H1 (cell line): ENCODE measurements at regions not wholly inside any gene's neighbourhood (a gene's known extent, or its start where the extent isn't known, plus 50 kb on each side); places are given as distances from the start of the nearest gene placed in this dataset.

Source experiments
- CTCF ChIA-PET: fragments of 300-600 bp; sonication (Branson Sonifier 250); formaldehyde crosslinking; loops from one replicate; lab custom pipeline; 2021; ENCODE audit not compliant: partially characterized antibody; lab: Charles Lee
- POLR2A ChIA-PET: fragments of 300-600 bp; sonication (Branson Sonifier 250); formaldehyde crosslinking; loops from one replicate; lab custom pipeline; 2021; ENCODE audit warnings: inconsistent platforms; ENCODE audit not compliant: partially characterized antibody; lab: Charles Lee
- DNase-seq, 2 experiments: peaks; one replicate each; pipeline versions ENCODE4 v3.0.0 to v3.0.0-alpha.2; 2010 to 2022; ENCODE audit warnings: low spot score in 2 of 2, low read depth in 1 of 2, mixed read lengths in 1 of 2
- FAIRE-seq: peaks from 2 replicates; lab custom pipeline; 2011; peaks lifted over from hg19 to GRCh38; lab: Jason Lieb, UNC
- H2AFZ ChIP-seq: 2 replicates; pipeline ENCODE4 v1.8.1; 2012; ENCODE audit warnings: low read length, inconsistent platforms
- H2AK5ac ChIP-seq: 2 replicates; pipeline ENCODE4 v1.6.1; 2013; ENCODE audit warnings: low read depth, low read length
- H2BK120ac ChIP-seq: replicated peaks from 2 replicates; pipeline ENCODE3; 2013; ENCODE audit warnings: low read depth, low read length, inconsistent platforms
- H2BK12ac ChIP-seq: 2 replicates; pipeline ENCODE4 v1.6.1; 2013; ENCODE audit warnings: low read depth, low read length
- H2BK15ac ChIP-seq: 2 replicates; pipeline ENCODE4 v1.6.1; 2013; ENCODE audit warnings: low read length
- H2BK20ac ChIP-seq: 2 replicates; pipeline ENCODE4 v1.6.1; 2013; ENCODE audit warnings: low read length
- H2BK5ac ChIP-seq: 2 replicates; pipeline ENCODE4 v1.6.1; 2013; ENCODE audit warnings: low read depth, low read length
- H3K14ac ChIP-seq: 2 replicates; pipeline ENCODE4 v1.6.1; 2013; ENCODE audit warnings: inconsistent platforms; ENCODE audit not compliant: insufficient read length
- H3K18ac ChIP-seq: 2 replicates; pipeline ENCODE4 v1.6.1; 2013; ENCODE audit warnings: low read length; ENCODE audit errors: extremely low read depth
- H3K23ac ChIP-seq: 2 replicates; pipeline ENCODE4 v1.6.1; 2013; ENCODE audit warnings: inconsistent platforms; ENCODE audit not compliant: insufficient read length
- H3K23me2 ChIP-seq: 2 replicates; pipeline ENCODE4 v1.6.1; 2013; ENCODE audit warnings: low read depth, low read length
- H3K27ac ChIP-seq: 2 replicates; pipeline ENCODE4 v1.6.1; 2011; ENCODE audit warnings: low read depth, low read length, inconsistent platforms
- H3K27me3 ChIP-seq, 4 experiments: replicated peaks in 1 of 4; 1 replicate in 1 of 4; 2 replicates in 3 of 4; pipeline versions ENCODE4 v1.6.1 to v1.8.1; 2011 to 2013; ENCODE audit warnings: low read length in 3 of 4, mild to moderate bottlenecking in 3 of 4, inconsistent platforms in 2 of 4, mixed read lengths in 2 of 4, moderate library complexity in 1 of 4; ENCODE audit not compliant: control insufficient read depth in 3 of 4, insufficient read depth in 3 of 4; ENCODE audit errors: extremely low read depth in 1 of 4
- H3K36me3 ChIP-seq, 4 experiments: 2 replicates each; pipeline versions ENCODE4 v1.6.1 to v1.8.1; 2011 to 2013; ENCODE audit warnings: mild to moderate bottlenecking in 4 of 4, low read length in 3 of 4, moderate library complexity in 2 of 4, control low read depth in 1 of 4, inconsistent platforms in 1 of 4; ENCODE audit not compliant: insufficient read depth in 4 of 4, control insufficient read depth in 2 of 4
- H3K4ac ChIP-seq: replicated peaks from 2 replicates; pipeline ENCODE3; 2013; ENCODE audit warnings: low read length, low read depth, mixed read lengths, inconsistent platforms; ENCODE audit not compliant: insufficient read length
- H3K4me1 ChIP-seq, 4 experiments: replicated peaks in 1 of 4; 1 replicate in 1 of 4; 2 replicates in 3 of 4; pipeline versions ENCODE4 v1.6.1 to v1.8.1; 2011 to 2013; ENCODE audit warnings: low read length in 3 of 4, inconsistent platforms in 2 of 4, mixed read lengths in 1 of 4; ENCODE audit not compliant: insufficient read depth in 4 of 4, control insufficient read depth in 3 of 4
- H3K4me2 ChIP-seq, 2 experiments: 2 replicates each; pipeline versions ENCODE4 v1.6.1 to v1.8.1; 2011 to 2013; ENCODE audit warnings: low read depth in 2 of 2, low read length in 2 of 2, control low read depth in 1 of 2, inconsistent platforms in 1 of 2, mild to moderate bottlenecking in 1 of 2; ENCODE audit not compliant: insufficient read depth in 1 of 2
- H3K4me3 ChIP-seq, 4 experiments: fragments of 200-600, 300-600 bp in 1 of 4; sonication (generic), shearing (Covaris generic), sonication (Bioruptor Twin) in 1 of 4; 2 replicates each; pipeline versions ENCODE4 v1.5.1 to v1.8.1; 2011 to 2016; ENCODE audit warnings: low read length in 4 of 4, low read depth in 3 of 4, control low read depth in 2 of 4, inconsistent platforms in 2 of 4, mild to moderate bottlenecking in 2 of 4, mixed read lengths in 1 of 4, moderate library complexity in 1 of 4; ENCODE audit not compliant: insufficient read depth in 2 of 4; ENCODE audit errors: extremely low read depth in 1 of 4
- H3K56ac ChIP-seq: replicated peaks from 2 replicates; pipeline ENCODE3; 2013; ENCODE audit warnings: low read depth, mild to moderate bottlenecking, mixed read lengths, low read length, inconsistent platforms; ENCODE audit not compliant: insufficient read length
- H3K79me1 ChIP-seq: 2 replicates; pipeline ENCODE4 v1.6.1; 2013; ENCODE audit warnings: low read depth, low read length, control low read depth
- H3K79me2 ChIP-seq, 2 experiments: 2 replicates each; pipeline versions ENCODE4 v1.6.1 to v1.8.1; 2012 to 2013; ENCODE audit warnings: low read length in 2 of 2, mild to moderate bottlenecking in 2 of 2, inconsistent platforms in 1 of 2; ENCODE audit not compliant: insufficient read depth in 2 of 2, control insufficient read depth in 1 of 2
- H3K9ac ChIP-seq, 4 experiments: replicated peaks in 1 of 4; 1 replicate in 1 of 4; 2 replicates in 3 of 4; pipeline versions ENCODE4 v1.6.1 to v1.8.1; 2011 to 2013; ENCODE audit warnings: low read depth in 3 of 4, low read length in 3 of 4, control low read depth in 2 of 4, mild to moderate bottlenecking in 2 of 4, moderate library complexity in 2 of 4, inconsistent platforms in 1 of 4; ENCODE audit errors: extremely low read depth in 1 of 4
- H3K9me3 ChIP-seq, 2 experiments: 2 replicates each; pipeline versions ENCODE4 v1.6.1 to v1.8.1; 2012 to 2013; ENCODE audit warnings: mild to moderate bottlenecking in 2 of 2, moderate library complexity in 2 of 2, control low read depth in 1 of 2, inconsistent platforms in 1 of 2, low read depth in 1 of 2, low read length in 1 of 2, mixed read lengths in 1 of 2; ENCODE audit not compliant: insufficient read depth in 2 of 2
- H4K20me1 ChIP-seq, 2 experiments: replicated peaks in 1 of 2; 2 replicates each; pipeline versions ENCODE3 to v1.8.1; 2011 to 2013; ENCODE audit warnings: inconsistent platforms in 2 of 2, low read length in 2 of 2, mild to moderate bottlenecking in 1 of 2; ENCODE audit not compliant: insufficient read depth in 2 of 2, control insufficient read depth in 1 of 2
- H4K5ac ChIP-seq: 2 replicates; pipeline ENCODE4 v1.6.1; 2013; ENCODE audit warnings: low read length, low read depth, mixed read lengths, inconsistent platforms; ENCODE audit not compliant: insufficient read length
- H4K8ac ChIP-seq: 2 replicates; pipeline ENCODE4 v1.8.0; 2013; ENCODE audit warnings: mild to moderate bottlenecking, moderate library complexity, low read length, inconsistent platforms; ENCODE audit not compliant: insufficient read depth; ENCODE audit errors: extremely low read depth
- H4K91ac ChIP-seq: replicated peaks from 2 replicates; pipeline ENCODE3; 2013; ENCODE audit warnings: low read length, mixed read lengths, inconsistent platforms; ENCODE audit not compliant: insufficient read length
- EP300 ChIP-seq, 2 experiments: IDR thresholded peaks; 1 replicate in 1 of 2; 2 replicates in 1 of 2; pipeline ENCODE4 v1.6.1; 2011 to 2012; ENCODE audit warnings: low read depth in 2 of 2, low read length in 2 of 2, mild to moderate bottlenecking in 2 of 2, borderline replicate concordance in 1 of 2, inconsistent platforms in 1 of 2, moderate library complexity in 1 of 2
- GABPA ChIP-seq: IDR thresholded peaks from 2 replicates; pipeline ENCODE4 v1.6.1; 2011; ENCODE audit warnings: mild to moderate bottlenecking, low read length, moderate library complexity, borderline replicate concordance; ENCODE audit not compliant: insufficient read depth
- GTF2F1 ChIP-seq: IDR thresholded peaks from 2 replicates; pipeline ENCODE4 v1.6.1; 2012; ENCODE audit warnings: low read depth, low read length, improper control_type of control experiment, borderline replicate concordance
- KDM1A ChIP-seq: fragments of 200-600, 300-600 bp; sonication (generic); IDR thresholded peaks from 2 replicates; pipeline ENCODE4 v1.7.1; 2016; ENCODE audit warnings: mild to moderate bottlenecking, low read length, borderline replicate concordance
- PHF8 ChIP-seq: fragments of 200-600 bp; sonication (generic); conservative IDR thresholded peaks from 2 replicates; pipeline ENCODE4 v1.7.1; 2012; ENCODE audit warnings: low read depth, mild to moderate bottlenecking, inconsistent platforms, low read length, moderate library complexity
- SUZ12 ChIP-seq: fragments of 200-600 bp; sonication (generic); IDR thresholded peaks from 2 replicates; pipeline ENCODE4 v1.6.1; 2012; ENCODE audit warnings: mild to moderate bottlenecking, inconsistent platforms, low read length, moderate library complexity, mixed read lengths
- WGBS, 2 experiments: shearing (Covaris generic) in 1 of 2; methylation state at CpG; one replicate each; pipeline versions ENCODE4 v1.1.6 to v1.1.7; 2013 to 2015; ENCODE audit warnings: low lambda C conversion rate in 2 of 2, mixed read lengths in 2 of 2, inconsistent platforms in 1 of 2, low coverage in 1 of 2, missing lambda C conversion rate in 1 of 2; ENCODE audit not compliant: insufficient replicate concordance in 2 of 2, insufficient coverage in 1 of 2, insufficient read length in 1 of 2; ENCODE audit errors: extremely low coverage in 1 of 2, missing lambda C conversion rate in 1 of 2; 5-methylcytosine and 5-hydroxymethylcytosine counted together

DNA sequence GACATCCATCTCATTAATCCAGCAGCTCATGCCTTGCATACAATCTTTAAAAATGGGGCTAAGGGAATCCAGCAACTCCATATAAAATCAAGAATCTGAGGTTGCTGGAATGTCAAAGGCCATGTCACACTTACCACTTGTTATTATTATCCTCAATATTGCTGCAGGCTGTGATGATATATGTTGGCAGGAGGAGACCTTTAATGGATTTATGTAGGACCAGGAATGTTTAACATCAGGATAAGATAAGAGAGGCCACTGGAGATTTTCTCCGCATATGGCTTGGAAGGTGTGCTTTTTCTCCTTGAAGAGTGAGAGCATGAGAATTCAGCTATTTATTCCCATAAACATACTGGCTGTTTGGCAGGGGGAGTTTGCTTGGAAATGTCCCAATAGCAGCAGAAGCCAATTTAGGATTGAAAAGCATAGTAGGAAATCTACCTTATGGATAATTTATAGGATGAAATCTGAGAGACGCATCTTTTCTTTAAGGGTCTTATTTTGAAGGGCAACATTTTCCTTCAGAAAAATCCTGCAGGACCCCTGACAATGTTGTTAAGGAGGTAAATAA is 481.4 kb downstream of the AGTPBP1 start:
- Histone ChIP-seq H3K23ac (no peak overlapping the region), H3K9ac (no peak overlapping the region), H3K56ac (no peak overlapping the region), H3K4me1 (no peaks in the 10 kb centered on the region), H3K9me3 (no peaks in the 10 kb centered on the region; a peak in 1 of 4 replicates), H4K8ac (no peak overlapping the region), H2AK5ac (no peak overlapping the region), H3K79me2 (no peaks in the 10 kb centered on the region), H2BK120ac (no peak overlapping the region), H2BK5ac (no peak overlapping the region), H2AFZ (no peak overlapping the region), H2BK12ac (no peak overlapping the region), H4K5ac (no peak overlapping the region), H2BK15ac (no peak overlapping the region), H3K18ac (no peak overlapping the region), H3K4ac (no peak overlapping the region), H4K20me1 (no peaks in the 10 kb centered on the region), H3K23me2 (no peaks in the 10 kb centered on the region), H4K91ac (no peak overlapping the region), H3K14ac (no peak overlapping the region), H3K36me3 (no peaks in the 10 kb centered on the region), H3K27ac (no peak overlapping the region), H3K27me3 (no peaks in the 10 kb centered on the region), H3K79me1 (no peaks in the 10 kb centered on the region), H3K4me2 (no peak overlapping the region), H2BK20ac (no peak overlapping the region), H3K4me3 (no peak overlapping the region)
- POLR2A ChIA-PET: no interaction called here
- DNase-seq (no peak), FAIRE-seq (no peak)
- CTCF ChIA-PET: interaction anchor here (0.7 to 2.5 kb wide), 6 partner anchors 8 to 263 kb away, joined by 3 to 7 read pairs (median 3); no protein-coding TSS in a partner anchor
- WGBS, 2 experiments: 100% methylated on average over 2 of the region's 2 CpGs; no CpG with 5 or more reads in 1 of the 2 experiments
- TF ChIP-seq PHF8 (no peak), GTF2F1 (no peak), GABPA (no peak), KDM1A (no peak), SUZ12 (no peak), EP300 (IDR thresholded peaks at IDR 0.05; ENCODE audit: borderline replicate concordance in 1 of 2, low read depth in 2 of 2, low read length in 2 of 2) (no peak)
